HG02840 (cell line): ENCODE measurements at regions not wholly inside any gene's neighbourhood (a gene's known extent, or its start where the extent isn't known, plus 50 kb on each side); places are given as distances from the start of the nearest gene placed in this dataset.
"Not testable (repeated sequence)": the region's sequence is repeated elsewhere in the genome, so short reads cannot be mapped to it uniquely, and the experiment has no call there.

Experiments used
- ATAC-seq: cut with Tn5 transposase; IDR thresholded peaks from one replicate; pipeline ENCODE4 v1.9.1; 2021; ENCODE audit warnings: mild to moderate bottlenecking, moderate library complexity, moderate number of reproducible peaks; ENCODE audit not compliant: unreplicated experiment, low FRiP score

DNA sequence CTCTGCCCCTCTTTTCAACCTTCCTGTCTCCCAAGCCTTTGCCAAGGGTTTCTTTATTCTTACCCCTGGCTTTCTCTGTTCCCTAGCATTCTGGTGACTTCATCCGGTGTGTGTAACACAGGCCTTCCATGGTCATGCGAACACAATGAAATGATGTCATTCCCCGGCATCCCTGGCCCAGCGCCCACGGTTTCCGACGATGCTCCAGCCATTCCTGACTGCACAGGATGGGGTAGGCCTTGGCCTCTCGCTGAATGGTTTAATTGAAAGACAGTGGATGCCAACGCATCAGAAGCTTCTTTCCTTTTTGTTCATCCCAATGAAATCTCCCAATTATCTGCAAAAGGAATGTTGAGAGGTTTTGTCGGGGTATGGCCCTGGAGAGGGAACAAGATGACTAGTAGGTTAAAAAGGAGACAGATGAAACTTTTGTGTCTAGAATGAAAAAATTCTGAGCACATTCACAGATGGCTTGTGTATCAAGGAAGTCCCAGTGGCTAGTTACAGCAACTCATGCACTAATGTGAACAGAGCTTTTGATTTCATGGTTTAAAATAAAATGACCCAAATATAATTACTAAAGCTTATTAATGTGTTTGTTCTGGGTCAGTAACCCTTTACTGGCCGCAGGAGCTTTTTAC, 655.0 kb downstream of the QKI start:
- ATAC-seq, result no peak

DNA sequence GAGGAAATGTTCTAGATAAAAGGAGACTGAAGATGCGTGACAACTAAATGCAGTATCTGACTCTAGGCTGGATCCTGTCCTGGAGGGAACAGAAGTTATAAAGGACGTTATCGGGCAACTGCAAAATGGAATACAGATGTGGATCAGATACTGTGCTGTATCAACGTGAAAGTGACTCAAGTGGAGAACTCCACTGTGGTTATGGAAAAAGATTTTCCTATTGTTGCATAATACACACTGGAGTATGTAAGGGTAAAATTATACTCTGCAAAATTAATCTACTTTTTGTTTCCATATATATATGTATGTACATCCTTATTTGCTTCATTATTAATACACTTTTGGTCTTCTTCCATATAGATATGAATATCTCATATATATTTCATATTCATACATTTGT, 654.0 kb downstream of the QKI start:
- no peak for ATAC-seq

GRCh38 chr6:164066766-164067165, 652.2 kb downstream of the QKI start:
- no peak for ATAC-seq

- ATAC-seq, result no peak
These were observed 651.8 kb downstream of the QKI start for GRCh38 chr6:164066335-164066734.

- ATAC-seq, result no peak
These were observed 648.8 kb downstream of the QKI start for GRCh38 chr6:164063346-164063745.

DNA sequence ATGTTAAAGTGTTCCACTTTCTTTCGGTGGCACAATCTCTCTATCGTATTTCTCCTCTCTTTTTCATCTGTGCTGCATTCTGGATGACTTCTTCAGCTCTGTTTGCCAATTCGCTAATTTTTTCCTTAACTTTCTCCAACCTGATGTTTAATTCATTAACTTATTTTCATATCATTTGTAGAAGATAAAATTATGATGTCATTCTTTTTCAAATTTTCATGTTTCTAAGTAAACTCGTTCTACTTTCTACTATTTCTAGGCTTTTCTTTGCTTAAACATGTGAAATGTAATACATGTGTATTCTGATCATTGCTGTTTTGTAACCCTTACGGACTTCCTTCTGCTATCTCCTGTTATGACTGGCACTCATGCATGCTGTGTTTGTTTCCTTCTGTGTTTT, 648.4 kb downstream of the QKI start:
- ATAC-seq, result no peak

- ATAC-seq, result no peak
These were observed 643.4 kb downstream of the QKI start for GRCh38 chr6:164057876-164058275.

DNA sequence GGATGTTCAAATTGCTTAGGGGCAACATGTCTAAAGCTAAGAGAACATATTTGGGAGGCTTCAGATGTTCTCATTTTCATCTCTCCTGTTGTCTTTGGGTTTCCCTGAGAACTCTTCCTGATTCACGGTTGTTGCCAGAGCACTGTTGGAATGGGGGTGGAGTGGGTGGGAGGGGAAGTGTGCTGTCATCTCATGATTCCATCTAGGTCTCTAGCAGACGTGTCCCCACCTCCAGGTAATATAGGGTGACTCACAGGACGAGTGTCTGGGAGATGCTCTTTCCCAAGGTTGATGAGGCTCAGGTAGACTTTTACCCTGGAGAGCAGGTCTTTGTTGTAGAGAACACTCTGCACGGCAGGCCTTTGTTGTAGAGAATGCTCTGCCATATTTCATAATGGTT, 636.9 kb downstream of the QKI start:
- no peak for ATAC-seq

GRCh38 chr6:164049517-164049988, 635.0 kb downstream of the QKI start:
- ATAC-seq, result no peak

DNA sequence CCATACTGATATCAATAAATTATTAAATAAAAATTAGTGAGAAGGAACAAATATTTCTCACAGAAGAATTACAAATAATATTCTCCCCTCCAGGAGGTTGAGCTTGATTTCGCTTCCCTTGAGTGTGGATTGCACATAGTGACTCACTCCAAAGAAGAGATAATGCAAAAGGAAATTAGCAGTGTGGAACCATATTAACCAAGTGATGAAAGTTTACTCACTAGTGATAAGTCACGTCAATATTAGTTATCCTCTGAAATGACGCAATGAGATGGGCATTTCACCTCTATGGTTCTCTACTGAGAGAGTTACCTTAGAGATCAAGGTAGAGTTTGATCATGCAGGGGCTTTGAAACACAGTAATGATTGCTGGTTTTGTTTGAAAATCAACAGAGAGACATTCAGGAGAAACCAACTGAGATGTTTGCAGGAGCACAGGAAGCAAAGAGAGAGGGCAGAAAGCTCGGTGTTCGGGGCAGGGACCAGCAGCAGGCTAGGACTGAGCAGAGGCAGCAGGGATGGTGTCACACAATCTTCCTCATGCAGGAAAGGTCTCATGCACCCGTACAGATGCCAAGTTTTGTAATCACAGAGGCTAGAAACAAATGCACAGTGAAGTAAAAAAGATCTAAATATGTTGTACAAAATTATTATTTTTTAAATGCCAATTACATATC, 634.5 kb downstream of the QKI start:
- ATAC-seq, result no peak

DNA sequence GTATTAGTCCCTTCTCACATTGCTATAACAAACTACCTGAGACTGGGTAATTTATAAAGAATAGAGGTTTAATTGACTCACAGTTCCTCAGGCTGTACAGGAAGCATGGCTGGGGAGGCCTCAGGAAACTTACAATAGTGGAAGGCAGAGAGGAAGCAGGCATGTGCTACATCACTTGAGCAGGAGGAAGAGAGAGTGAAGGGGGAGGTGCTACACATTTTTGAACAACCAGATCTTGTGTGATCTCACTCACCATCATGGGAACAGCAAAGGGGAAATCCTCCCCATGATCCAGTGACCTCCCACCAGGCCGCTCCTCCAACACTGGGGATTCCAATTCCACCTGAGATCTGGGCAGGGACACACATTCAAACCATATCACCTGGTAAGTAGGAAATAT, 630.6 kb downstream of the QKI start:
- ATAC-seq, result no peak

DNA sequence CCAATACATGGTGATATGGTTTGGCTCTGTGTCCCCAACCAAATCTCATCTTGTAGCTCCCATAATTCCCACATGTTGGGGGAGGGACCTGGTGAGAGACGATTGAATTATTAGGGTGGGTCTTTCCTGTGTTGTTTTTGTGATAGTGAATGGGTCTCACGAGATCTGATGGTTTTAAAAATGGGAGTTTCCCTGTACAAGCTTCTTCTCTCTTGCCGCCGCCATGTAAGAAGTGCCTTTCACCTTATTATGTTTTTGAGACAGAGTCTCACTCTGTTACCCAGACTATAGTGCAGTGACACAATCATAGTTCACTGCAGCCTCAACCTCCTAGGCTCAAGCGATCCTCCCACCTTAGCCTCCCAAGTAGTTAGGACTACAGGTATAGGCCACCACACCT, 629.1 kb downstream of the QKI start:
- ATAC-seq, result not testable (repeated sequence)

DNA sequence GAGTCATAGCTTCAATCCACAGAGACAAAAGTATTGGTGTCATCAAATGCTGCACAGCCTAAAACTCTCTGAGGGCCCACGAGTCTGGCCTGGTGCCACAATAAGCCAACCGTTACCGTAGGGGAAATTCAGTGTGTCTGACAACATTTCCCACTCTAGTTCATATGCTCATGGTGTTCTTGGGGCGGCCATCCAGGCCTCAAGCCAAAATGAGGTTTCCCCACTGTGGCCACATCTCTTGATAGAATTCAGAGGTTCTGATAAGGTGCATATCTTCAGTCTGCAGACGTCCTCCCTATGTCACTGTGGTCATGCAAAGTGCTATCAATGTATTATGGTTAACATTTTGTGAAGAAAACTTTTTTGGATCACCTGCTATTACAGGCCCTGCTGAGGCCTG, 627.7 kb downstream of the QKI start:
- ATAC-seq, result no peak

DNA sequence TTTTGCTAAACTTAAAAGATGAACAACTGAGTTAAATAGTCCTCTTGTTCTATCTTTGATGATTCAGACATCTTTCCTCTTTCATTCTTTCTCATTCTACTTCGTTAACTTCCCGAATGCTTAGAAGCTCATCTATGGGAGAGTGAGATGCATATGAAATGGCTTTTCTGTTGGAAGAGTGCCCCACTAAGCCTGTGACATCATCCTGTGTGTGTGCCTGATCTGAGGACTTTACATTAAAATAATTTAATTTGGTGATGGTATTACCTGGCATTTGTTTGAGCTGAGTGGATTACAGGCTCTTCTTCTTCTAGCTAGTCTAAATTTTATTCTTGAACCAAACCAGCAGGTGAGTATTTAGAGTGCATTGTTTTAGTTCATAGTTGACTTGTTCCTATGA, 626.5 kb downstream of the QKI start:
- no peak for ATAC-seq

- no peak for ATAC-seq
These were observed 625.4 kb downstream of the QKI start for GRCh38 chr6:164039954-164040375.

- no peak for ATAC-seq
These were observed 622.8 kb downstream of the QKI start for GRCh38 chr6:164037171-164037870.

GRCh38 chr6:164035900-164036485, 621.5 kb downstream of the QKI start:
- ATAC-seq, result no peak

- ATAC-seq, result no peak
These were observed 620.2 kb downstream of the QKI start for GRCh38 chr6:164034602-164035140.

GRCh38 chr6:164025180-164025579, 610.7 kb downstream of the QKI start:
- ATAC-seq, result no peak

- ATAC-seq, result no peak
These were observed 609.0 kb downstream of the QKI start for GRCh38 chr6:164023535-164023934.

DNA sequence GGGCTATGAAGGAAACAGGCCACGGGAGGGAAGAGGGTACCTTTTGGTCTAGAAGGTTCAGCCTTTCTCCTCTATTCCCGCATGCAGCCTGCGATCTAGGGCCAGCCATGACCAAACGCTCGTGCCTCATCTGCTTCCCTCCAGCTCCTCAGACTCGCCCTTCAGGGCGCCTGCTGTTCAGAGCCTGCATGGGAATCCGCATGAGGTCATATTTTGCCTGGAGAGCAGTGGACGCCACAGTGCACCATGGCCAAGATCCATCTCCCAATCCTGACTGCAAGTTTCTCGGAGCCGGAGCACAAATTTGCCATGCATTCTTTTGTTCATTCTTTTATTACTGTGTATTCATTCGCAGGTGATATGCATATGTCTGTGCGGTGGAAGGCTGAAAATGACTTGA, 608.1 kb downstream of the QKI start:
- ATAC-seq, result no peak
